ENCODE measurements at regions not wholly inside any gene's neighbourhood (a gene's known extent, or its start where the extent isn't known, plus 50 kb on each side); places are given as distances from the start of the nearest gene placed in this dataset.

- TF ChIP-seq EZH2 (IDR thresholded peaks at IDR 0.05; ENCODE audit: low read length, unreplicated experiment) = no peak
- TF ChIP-seq CTCF (conservative IDR thresholded peaks at IDR 0.05; ENCODE audit: low read depth, low read length) = no peak
Observed at GRCh38 chr3:117696851-117697407, 987.4 kb downstream of the TUSC7 start.

Data from PC-3 (cell line).